ENCODE measurements at regions not wholly inside any gene's neighbourhood (a gene's known extent, or its start where the extent isn't known, plus 50 kb on each side); places are given as distances from the start of the nearest gene placed in this dataset.

DNA sequence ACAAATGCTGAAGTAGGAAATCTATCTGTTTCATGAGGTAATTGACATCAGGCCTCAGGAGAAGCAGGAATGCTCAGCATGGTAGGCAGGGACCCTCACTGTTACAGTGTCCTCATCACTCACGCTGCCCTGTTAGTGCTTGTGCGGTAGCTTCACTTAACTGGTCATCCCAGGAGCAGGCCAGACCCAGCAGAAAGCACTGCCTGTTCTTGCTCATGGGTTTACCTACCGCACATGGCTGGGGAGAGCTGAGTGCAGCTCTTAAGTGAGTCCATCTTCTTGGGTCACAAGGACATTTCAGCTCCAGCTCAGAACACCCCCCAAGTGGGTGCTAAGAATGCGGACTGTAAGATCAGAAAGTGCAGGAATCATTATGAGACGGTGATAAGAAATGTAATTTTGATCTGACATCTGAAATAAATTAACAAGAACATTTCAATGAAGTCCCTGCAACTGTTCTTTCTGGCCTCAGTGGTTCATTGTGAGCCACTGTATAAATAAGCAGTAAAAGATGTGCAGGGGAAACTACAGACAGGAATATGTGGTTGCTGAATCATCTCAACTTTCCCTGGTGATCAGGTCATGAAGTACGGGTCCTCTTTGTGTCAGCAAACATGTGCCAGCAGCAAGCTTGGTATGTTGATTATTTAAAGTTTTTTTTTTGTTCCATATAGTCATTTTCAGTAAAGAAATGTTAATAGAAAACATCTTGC lies 757.7 kb upstream of the TMEM132C start:
- no peak for DNase-seq (ENCODE audit: low read depth in 2 of 2, low spot score in 1 of 2)

DNA sequence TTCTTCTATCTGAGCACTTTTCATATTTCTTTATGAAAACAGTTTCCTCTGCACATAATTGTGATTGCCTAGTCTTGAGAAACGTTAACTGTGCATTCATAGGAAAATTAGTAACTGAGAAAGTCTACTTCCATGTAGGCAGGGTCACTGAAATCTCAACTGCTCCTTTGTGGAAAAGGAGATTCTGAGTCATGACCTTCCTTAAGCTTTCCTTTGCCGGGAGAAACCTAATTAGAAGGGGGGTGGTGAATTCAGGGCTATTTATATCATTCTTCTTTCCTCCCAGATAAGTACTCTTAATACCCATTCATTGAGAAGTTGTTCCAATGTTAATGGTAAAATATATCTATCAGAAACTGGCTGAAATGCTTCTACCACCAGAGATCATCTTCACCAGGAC lies 751.0 kb upstream of the TMEM132C start:
- DNase-seq (ENCODE audit: low read depth in 2 of 2, low spot score in 1 of 2), result no peak

DNA sequence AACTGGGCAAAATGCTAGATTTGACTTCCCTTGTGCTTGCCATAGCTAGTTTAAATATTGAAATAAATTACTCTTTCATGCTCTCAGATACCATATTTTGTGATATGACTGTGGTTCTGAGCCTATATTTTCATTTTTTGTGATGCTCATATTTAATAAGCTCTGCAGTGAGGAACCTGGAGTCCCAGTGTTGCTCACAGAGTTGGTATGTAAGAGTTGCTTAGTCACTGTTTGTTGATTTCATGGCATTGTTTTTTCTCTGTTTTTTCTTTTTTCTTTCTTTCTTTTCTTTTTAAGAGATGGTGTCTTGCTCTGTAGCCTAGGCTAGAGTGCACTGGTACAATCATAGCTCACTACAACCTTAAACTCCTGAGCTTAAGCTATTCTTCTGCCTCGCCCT lies 750.5 kb upstream of the TMEM132C start:
- DNase-seq (ENCODE audit: low read depth in 2 of 2, low spot score in 1 of 2), result no peak

DNA sequence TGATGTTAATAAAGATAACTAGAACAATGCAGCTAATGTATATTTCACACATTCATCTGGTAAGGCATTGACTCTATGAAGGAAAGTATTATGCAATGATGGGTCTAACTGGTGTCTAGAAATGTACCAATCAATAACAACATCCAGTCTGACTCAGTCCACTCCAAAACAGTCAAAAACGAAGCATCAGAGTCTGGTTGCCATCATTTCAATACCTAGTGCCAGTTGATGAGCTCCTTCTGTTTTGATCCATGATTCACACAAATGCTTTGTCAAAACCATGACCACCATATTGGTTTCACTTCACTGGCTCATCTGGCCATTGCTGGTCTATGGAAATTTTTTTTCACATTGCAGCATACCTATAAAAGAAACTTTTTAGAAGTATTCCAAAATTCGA lies 747.2 kb upstream of the TMEM132C start:
- no peak for DNase-seq (ENCODE audit: low read depth in 2 of 2, low spot score in 1 of 2)

DNA sequence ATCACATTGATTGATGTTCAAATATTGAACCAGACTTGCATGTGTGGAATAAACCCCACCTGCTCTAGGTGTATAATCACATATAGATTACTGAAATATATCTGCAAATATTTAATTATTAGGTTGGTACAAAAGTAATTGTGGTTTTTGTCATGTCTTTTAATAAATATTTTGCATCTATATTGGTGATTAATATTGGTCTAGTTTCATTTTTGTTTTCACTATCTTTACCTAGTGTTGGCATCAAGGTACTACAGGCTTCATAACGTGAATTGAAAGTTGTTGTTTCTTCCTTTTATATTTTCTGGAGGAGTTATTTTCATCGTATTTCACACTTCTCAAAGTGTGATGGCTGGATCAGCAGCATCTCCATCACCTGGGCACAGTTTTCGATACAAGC lies 740.0 kb upstream of the TMEM132C start:
- DNase-seq (ENCODE audit: low read depth in 2 of 2, low spot score in 1 of 2), result no peak

DNA sequence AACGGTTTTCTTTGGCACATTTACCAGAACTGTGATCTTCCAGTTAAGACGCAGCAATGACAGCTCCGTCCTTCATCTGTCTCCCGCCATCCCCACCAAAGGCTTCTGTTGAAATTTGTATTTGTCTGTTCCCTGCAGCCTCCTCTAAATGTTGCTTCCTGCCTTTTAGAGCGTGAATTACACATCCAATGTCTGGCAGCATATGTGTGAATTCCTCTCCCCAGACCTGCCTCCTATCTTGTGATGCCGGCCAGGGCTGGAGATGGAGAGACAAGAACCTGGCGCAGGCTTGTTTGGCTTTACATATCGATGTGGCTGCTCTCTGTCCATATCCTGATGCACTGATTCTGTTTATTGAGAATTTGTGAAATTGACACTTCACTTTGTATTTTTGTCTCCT lies 738.4 kb upstream of the TMEM132C start:
- no peak for DNase-seq (ENCODE audit: low read depth in 2 of 2, low spot score in 1 of 2)

DNA sequence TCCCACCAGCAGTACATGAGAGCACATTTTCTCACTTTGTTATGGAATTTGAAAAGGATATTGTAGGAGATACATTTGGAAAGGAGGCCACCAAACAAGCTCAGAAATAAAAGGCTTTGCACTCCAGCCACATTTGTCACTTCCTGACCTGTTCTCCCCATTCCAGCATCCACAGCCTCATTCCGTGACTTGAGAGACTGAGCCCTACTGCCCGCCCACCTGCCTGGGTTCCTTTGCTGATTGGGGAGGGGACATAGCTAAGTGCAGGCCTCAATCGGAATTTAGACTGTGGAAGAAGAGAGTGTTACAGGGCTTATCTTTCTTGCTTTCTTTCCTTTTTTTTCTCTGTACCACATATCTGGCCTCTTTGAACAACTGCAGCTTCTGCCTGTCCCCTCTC lies 735.4 kb upstream of the TMEM132C start:
- no peak for DNase-seq (ENCODE audit: low read depth in 2 of 2, low spot score in 1 of 2)

DNA sequence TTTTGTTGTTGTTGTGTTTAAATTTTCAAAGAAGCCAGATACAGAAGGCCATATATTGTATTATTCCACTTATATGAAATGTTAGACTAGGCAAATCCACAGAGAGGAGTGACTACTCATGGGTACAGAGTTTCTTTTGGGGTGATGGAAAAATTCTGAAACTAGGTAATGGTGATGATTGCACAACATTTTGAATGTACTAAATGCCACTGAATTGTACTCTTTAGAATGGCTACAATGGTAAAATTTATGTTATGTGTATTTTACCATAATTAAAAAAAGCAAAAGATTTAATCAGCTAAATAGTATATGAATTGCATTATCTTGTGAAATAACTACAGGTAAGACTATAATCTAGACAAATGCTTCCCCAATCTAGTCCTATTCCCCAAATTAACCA lies 733.6 kb upstream of the TMEM132C start:
- no peak for DNase-seq (ENCODE audit: low read depth in 2 of 2, low spot score in 1 of 2)

DNA sequence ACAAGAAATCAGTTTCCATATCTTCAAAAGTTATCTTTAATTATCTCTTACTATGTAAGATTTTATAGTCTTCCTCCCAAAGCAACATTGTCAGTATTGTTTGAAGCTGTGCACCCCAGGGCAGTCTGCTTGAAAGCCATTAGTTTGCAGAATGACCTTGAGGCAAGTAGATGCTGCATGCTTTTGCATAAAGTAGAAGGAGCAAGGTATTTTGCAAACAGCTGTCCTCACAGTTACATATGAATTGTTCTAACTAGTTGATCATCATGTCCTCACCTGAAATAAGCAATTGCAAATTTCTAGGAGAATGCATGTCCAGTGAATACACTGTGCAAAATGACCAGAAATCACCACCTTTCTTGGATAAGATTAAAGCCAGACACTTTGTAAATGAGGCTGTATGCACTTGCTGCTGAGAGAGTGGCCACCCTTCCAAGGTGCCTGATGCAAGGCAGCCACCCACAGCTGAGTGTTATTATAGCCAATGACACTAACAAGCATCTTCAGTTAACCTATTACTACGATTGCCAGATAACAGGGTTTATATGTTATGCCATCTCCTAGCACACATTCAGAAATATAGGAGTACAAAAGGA lies 730.0 kb upstream of the TMEM132C start:
- no peak for DNase-seq (ENCODE audit: low read depth in 2 of 2, low spot score in 1 of 2)

DNA sequence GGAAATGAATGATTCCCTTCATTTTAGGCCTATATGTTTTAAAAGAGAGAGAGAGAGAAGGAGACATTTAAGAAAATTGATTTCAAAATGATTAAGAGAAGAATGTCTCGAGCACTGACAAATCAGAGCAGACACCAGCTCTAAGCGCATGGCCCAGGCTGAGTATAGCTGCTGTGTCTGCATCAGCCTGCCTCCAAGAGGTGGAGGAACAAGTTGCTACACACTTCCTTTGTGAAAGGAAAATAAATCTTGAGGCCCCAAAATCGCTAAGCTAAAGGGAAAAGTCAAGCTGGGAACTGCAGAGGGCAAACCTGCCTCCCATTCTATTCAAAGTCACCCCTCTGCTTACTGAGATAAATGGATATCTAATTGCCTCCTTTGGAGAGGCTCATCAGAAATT lies 728.7 kb upstream of the TMEM132C start:
- no peak for DNase-seq (ENCODE audit: low read depth in 2 of 2, low spot score in 1 of 2)

DNA sequence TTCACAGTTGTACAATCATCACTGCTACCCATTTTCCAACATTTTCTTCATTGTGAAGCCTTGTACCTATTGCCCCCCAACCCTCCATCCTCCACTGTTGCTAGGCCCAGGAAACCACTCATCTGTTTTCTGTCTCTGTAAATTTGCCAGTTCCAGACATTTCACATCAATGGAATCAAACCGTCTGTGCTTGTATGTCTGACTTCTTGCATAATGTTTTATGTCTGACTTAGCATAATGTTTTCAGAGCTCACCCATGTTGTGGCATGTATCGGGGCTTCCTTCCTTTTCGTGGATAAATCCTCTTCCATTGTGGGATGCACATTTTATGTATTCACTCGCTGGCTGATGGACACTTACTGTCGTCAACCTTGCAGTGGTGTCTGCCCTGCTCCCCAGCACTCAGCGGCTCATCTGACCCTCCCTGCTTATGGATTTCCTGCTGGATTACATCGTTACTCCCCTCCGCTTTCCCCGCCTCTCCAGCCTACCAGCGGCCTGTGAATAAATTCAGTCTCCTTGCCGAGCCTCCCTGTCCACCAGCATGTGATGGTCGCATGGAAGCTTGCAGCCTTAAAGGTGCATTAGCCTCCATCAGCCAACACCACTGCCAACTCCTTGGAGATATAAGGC lies 727.6 kb upstream of the TMEM132C start:
- no peak for DNase-seq (ENCODE audit: low read depth in 2 of 2, low spot score in 1 of 2)

DNA sequence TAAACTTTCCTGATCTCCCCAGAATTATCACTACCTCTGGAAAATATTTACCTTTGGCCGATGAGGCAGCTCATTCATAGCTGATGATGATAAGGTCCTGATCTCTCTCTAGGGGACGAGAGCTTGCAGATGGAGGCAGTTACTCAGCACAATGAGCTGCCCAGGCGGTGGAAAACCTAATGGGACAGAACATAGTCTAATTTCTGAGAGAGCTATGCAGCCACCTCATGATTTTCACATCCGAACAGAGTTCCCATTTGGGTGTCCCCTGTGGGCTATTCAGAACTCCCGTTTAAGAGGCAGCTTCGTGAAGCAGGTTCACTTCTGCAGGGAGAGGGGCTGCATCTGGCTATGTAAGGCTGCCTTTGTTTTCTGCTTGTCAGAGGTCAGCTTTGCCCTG lies 724.6 kb upstream of the TMEM132C start:
- no peak for DNase-seq (ENCODE audit: low read depth in 2 of 2, low spot score in 1 of 2)

DNA sequence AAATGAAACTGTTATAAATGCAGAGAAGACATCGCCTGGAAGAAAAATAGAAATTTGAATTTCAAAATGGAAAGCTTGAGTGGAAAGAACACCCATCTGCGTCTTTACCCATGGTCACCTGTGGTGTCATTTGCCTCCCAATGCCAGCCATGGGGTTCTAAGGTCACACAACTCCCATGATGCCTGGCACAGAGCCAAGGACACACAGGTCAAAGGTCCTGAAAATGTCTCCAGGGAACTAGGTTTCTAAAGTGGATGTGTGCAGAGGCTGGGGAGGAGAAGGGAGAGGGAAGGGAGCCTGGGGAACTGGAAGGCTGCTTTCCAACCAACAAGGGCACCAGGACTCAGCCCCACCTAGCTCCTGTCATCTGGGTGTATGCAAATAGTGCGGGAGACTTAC lies 724.0 kb upstream of the TMEM132C start:
- no peak for DNase-seq (ENCODE audit: low read depth in 2 of 2, low spot score in 1 of 2)

DNA sequence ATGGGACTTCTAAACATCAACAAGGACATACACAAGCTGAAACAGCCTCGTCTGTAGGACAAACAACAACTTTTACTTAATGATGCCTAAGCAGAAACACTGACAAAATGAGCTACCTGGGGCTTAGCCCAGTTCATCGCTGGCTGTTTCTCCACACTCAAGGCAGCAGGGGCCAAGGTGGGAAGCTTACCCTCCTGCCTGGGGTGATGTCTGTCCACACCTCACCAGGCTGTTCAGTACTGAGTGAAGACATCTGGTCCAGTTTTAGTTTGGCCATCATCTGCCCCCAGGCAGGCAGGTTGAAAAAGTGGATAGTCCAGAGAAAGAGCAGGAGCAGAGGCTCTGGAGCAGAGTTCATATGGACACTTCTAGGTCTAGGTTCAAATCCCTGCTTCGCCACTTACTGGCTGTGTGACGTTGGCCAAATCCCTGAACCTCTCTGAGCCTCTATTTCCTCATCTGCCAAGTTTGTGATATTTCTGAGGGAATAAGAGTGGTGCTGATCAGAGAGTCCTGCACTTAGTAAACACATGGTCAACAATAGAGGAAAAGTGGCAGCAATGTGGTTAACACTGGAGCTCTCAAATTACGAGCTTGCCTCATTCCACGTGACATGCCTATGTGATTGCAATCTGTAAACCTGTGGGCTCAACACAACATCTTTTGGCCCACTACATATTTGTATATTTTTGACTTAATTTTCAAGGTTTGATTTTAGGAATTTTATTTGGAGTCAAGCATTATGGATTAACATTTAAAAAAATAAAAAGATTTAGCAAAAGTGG lies 720.1 kb upstream of the TMEM132C start:
- no peak for DNase-seq (ENCODE audit: low read depth in 2 of 2, low spot score in 1 of 2)

DNA sequence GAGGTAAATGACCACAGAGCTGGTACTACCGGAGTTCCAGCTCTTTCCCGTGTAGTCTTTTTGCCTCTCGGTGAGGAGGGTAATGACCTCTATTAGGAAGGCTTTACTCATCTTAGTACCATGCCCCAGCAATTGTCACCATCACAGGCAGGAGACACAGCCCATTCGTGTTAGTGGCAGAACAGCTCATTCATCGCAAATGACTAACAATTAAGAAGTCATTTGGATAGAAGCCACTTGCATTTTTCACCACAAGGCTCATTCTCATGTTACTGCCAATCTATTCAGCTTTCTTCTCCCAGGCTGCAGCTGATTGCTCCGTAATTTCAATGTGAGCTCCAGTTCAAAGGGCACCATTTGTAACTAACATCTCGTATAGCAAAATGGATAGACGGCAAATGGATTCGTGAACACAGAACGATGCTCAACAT lies 718.8 kb upstream of the TMEM132C start:
- DNase-seq (ENCODE audit: low read depth in 2 of 2, low spot score in 1 of 2), result no peak

DNA sequence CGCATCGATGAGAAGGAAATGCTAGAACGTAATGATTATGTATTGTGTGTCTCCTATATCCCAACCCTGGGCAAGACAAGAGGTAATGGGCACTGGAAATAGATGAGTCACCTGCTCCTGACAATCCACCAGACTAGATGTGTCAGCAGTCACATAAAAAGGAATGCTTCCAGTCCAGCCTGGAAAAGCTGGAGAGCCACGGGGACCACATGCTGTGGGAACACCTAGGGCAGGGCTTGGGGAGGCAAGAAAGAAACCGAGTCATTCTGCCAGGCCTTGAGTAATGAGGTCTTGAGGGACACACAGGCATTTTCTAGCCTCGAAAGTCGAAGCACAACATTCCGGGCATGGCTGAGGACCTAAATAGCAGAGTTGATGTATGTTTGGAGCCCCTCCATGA lies 716.7 kb upstream of the TMEM132C start:
- DNase-seq (ENCODE audit: low read depth in 2 of 2, low spot score in 1 of 2), result no peak

DNA sequence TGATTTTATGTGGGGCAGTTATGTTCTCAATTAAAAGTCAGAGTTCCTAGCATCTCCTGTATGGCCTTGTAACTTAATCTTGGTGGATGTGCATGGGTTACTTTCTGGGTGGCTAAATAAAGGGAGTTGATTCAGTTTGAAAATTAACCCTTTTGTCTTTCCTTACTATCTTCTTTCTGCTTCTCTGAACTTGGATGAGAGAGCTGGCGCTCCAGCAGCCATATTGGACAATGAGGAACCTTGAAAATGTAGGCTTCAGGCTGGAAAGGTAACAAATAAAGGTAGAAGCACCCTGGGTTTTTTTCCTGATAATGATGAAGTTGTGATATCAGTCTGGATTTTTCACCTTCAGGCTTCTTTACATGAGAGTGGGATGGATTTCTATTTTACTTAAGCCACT lies 714.1 kb upstream of the TMEM132C start:
- DNase-seq (ENCODE audit: low read depth in 2 of 2, low spot score in 1 of 2), result no peak

DNA sequence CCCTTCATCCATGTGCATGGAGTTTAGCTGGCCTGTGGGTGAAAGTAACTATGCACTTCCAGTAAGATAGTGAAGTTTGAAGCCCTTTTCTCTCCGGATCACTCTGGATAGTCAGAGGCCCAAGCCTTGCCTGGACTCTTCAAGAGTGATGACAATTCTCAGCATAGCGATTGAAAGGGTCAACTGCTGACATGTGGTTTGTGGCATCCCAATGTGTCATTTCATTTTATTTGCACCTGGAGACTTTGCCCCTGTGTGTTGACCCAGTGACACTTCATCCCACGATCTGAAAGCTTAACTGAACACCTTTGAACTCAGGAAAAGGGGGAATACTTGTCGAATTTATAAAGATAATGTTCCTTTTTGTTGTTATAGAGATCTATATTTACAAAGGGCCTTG lies 711.9 kb upstream of the TMEM132C start:
- DNase-seq (ENCODE audit: low read depth in 2 of 2, low spot score in 1 of 2), result no peak

DNA sequence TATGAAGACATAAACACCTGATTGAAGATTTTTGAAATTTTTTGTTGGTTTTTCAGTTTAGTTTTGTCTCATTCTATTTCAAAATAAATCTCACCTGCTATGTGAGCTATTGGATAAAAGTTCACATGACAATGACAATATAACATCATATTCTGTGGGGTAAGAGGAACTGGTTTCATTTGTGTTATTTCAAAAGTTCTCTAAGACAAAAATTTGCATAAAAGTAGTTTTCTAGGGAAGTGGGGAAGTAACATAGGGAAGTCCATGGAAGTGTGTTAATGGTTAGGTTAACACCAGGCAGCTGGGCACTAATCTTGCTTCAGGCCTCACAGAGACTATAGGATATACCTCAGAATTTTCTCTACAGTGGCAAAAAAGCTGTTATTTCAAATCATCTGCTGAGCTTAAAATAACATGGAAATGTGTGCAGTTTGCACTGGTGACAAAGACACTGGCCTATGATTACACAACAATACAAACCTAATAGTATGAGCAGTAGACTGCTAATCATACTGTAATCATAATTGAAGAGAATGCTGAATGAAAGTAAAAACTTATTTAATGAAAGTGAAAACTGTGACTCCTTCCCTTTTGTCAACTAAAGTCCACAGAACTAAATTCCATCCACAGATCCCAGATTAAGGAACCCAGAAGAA lies 710.6 kb upstream of the TMEM132C start:
- no peak for DNase-seq (ENCODE audit: low read depth in 2 of 2, low spot score in 1 of 2)

DNA sequence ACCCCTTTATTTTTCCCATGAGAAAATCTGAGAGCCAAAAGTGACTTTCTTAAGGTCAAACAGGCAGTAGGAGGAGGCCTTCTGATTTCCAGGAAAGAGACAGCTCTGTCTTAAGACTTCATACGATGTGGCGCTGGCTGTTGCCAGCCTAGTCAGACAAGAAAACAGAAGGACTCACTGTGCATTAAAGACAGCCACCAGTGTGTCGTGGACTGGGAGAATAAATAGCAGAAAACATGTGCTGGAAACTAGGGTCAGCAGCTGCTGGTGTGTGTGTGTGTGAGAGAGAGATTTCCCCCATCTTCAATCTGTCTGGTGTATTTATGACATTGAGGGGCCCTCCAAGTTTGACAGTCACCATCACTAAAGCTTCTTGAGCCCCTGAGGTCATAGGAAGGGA lies 708.6 kb upstream of the TMEM132C start:
- no peak for DNase-seq (ENCODE audit: low read depth in 2 of 2, low spot score in 1 of 2)

DNA sequence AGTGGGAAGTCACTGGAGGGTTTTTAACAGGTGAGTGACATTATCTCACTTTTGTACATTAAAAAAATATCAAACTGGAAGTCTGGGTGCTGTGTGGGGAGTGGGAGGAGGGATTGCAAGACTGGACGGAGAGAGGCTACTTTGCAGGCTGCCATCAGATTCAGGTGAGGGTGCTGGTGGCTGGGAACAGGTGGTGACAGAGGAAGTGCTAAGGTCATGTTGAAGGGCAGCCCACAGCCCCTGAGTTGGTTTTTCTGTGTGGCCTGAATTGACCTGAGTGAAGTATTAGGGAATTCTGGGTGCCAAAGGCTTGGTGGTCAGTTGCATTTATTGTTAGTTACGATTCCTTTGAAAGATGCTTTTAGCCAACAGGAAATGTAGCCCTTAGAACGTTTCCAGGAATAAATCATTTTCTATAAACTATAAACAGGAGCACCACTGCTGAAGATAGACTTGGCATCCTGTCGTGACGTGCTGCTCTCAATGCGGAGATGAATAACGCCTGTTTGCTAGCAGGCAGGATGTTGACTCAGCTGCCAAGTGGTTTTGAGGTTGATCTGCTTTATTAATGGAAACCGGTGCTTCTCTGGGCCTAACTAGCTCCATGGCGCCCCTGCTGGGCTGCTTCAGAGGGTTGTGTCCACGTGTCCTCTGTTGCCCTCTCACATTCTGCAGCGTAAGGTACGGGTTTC lies 707.5 kb upstream of the TMEM132C start:
- DNase-seq (ENCODE audit: low read depth in 2 of 2, low spot score in 1 of 2), result no peak
